CD8-positive, alpha-beta memory T cell (primary cell): ENCODE measurements at regions not wholly inside any gene's neighbourhood (a gene's known extent, or its start where the extent isn't known, plus 50 kb on each side); places are given as distances from the start of the nearest gene placed in this dataset.

Source experiments
- CTCF ChIA-PET: fragments of 350-600 bp; sonication (Branson Sonifier 250); formaldehyde crosslinking; loops from one replicate; lab custom pipeline; 2021; ENCODE audit warnings: antibody characterized with exemption; lab: Charles Lee
- POLR2A ChIA-PET: fragments of 350-600 bp; sonication (Branson Sonifier 250); formaldehyde crosslinking; loops from one replicate; lab custom pipeline; 2021; ENCODE audit warnings: antibody characterized with exemption; lab: Charles Lee
- DNase-seq, 5 donors: peaks; one replicate each; pipeline versions ENCODE4 v3.0.0 to v3.0.0-alpha.2; 2020 to 2022; ENCODE audit warnings: mixed read lengths in 1 of 5
- H3K27ac ChIP-seq: one replicate; pipeline ENCODE4 v1.7.0; 2013; ENCODE audit warnings: low read depth, mild to moderate bottlenecking, low read length, moderate library complexity
- H3K27me3 ChIP-seq: 2 replicates; pipeline ENCODE4 v1.7.0; 2013; ENCODE audit warnings: low read length, mild to moderate bottlenecking; ENCODE audit not compliant: insufficient read depth, poor library complexity, severe bottlenecking
- H3K36me3 ChIP-seq: 2 replicates; pipeline ENCODE4 v1.7.0; 2013; ENCODE audit warnings: mild to moderate bottlenecking, low read length, moderate library complexity; ENCODE audit not compliant: insufficient read depth
- H3K4me1 ChIP-seq: 2 replicates; pipeline ENCODE4 v1.7.0; 2013; ENCODE audit warnings: mild to moderate bottlenecking, low read length, moderate library complexity; ENCODE audit not compliant: insufficient read depth
- H3K4me3 ChIP-seq: 2 replicates; pipeline ENCODE4 v1.7.0; 2013; ENCODE audit warnings: mild to moderate bottlenecking, low read length
- H3K9me3 ChIP-seq: 2 replicates; pipeline ENCODE4 v1.7.0; 2013; ENCODE audit warnings: mild to moderate bottlenecking, low read length
- H3K27ac Mint-ChIP-seq, 8 donors: one replicate each; pipeline ENCODE4 v1.8.0; 2020 to 2021; ENCODE audit warnings: mixed read lengths in 8 of 8, mild to moderate bottlenecking in 6 of 8, inconsistent platforms in 3 of 8, moderate library complexity in 3 of 8
- H3K27me3 Mint-ChIP-seq, 2 donors: one replicate each; pipeline ENCODE4 v1.8.0; 2020 to 2021; ENCODE audit warnings: mixed read lengths in 2 of 2, mild to moderate bottlenecking in 1 of 2, moderate library complexity in 1 of 2
- H3K36me3 Mint-ChIP-seq, 3 donors: one replicate each; pipeline ENCODE4 v1.8.0; 2020 to 2021; ENCODE audit warnings: mixed read lengths in 3 of 3, inconsistent platforms in 1 of 3, mild to moderate bottlenecking in 1 of 3
- H3K4me1 Mint-ChIP-seq, 3 donors: one replicate each; pipeline ENCODE4 v1.8.0; 2020 to 2021; ENCODE audit warnings: mixed read lengths in 3 of 3, inconsistent platforms in 1 of 3, mild to moderate bottlenecking in 1 of 3
- H3K4me3 Mint-ChIP-seq, 7 donors: one replicate each; pipeline ENCODE4 v1.8.0; 2020 to 2021; ENCODE audit warnings: mixed read lengths in 7 of 7, mild to moderate bottlenecking in 6 of 7, moderate library complexity in 4 of 7, inconsistent platforms in 2 of 7
- H3K9me3 Mint-ChIP-seq, 5 donors: one replicate each; pipeline ENCODE4 v1.8.0; 2020 to 2022; ENCODE audit warnings: mixed read lengths in 5 of 5, mild to moderate bottlenecking in 3 of 5, moderate library complexity in 2 of 5, inconsistent platforms in 1 of 5

DNA sequence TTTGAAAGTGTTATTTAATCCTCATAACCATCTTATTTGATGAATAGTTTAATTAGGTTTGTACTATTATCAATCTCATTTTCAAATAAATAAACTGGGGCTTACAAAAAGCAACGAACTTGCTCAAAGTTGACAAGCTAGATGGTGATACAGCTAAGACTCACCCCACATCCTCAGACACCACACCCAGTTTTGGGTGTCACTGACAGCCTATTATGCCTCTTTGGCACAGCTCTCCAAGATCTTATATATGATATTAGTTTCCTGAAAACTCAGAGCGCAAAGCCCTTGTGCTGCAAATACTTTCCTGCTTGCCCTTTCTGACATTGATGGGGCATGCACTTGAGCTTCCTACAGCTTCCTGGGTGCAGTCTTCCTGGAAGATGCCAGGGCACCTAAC lies 223.4 kb upstream of the GADL1 start:
- Histone ChIP-seq H3K27ac (no peak overlapping the region), H3K4me1 (no peaks in the 10 kb centered on the region), H3K9me3 (no peaks in the 10 kb centered on the region), H3K27me3 (no peaks in the 10 kb centered on the region), H3K36me3 (no peaks in the 10 kb centered on the region), H3K4me3 (no peak overlapping the region)
- DNase-seq, result no peak
- peaks cover 0 to 4% (median 0%) of the 10 kb centered on the region in 5 donors for H3K9me3 Mint-ChIP-seq
- POLR2A ChIA-PET, result no interaction called here
- H3K36me3 Mint-ChIP-seq, result peaks cover 0 to 10% (median 0%) of the 10 kb centered on the region in 3 donors
- no peak overlapping the region for H3K27ac Mint-ChIP-seq
- CTCF ChIA-PET, result no interaction called here
- H3K4me1 Mint-ChIP-seq, result no peaks in the 10 kb centered on the region
- no peaks in the 10 kb centered on the region for H3K27me3 Mint-ChIP-seq
- H3K4me3 Mint-ChIP-seq, result no peak overlapping the region

DNA sequence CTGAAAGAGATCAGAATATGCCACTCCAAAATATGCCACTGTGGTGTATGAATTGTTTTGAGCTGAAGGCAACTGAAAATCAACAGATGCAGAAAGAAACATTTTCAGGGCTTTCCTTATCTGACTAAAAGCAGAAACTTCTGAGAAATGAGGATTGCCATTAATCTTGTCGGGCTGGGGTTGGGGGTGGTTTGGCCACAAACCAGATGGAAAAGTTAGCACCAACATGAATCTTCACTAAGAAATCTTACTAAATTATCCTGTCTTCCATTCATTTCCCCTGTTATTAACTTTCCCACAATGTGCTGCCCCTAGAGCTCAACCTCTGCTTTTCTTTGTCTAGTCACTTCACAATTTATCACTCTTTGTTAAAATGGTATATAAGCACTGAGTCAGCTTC lies 229.9 kb upstream of the GADL1 start:
- Mint-ChIP-seq H3K4me3 (no peak overlapping the region), H3K36me3 (peaks cover 2 to 15% (median 2%) of the 10 kb centered on the region in 3 donors), H3K4me1 (no peaks in the 10 kb centered on the region), H3K9me3 (peaks cover 5 to 12% (median 11%) of the 10 kb centered on the region in 5 donors), H3K27ac (no peak overlapping the region), H3K27me3 (peaks cover 0 to 6% of the 10 kb centered on the region in 2 donors)
- ChIA-PET POLR2A (no interaction called here), CTCF (no interaction called here)
- no peaks in the 10 kb centered on the region for H3K9me3 ChIP-seq
- H3K27ac ChIP-seq, result no peak overlapping the region
- DNase-seq, result no peak
- H3K27me3 ChIP-seq, result no peaks in the 10 kb centered on the region
- H3K4me3 ChIP-seq, result no peak overlapping the region
- H3K4me1 ChIP-seq, result no peaks in the 10 kb centered on the region
- H3K36me3 ChIP-seq, result no peaks in the 10 kb centered on the region

DNA sequence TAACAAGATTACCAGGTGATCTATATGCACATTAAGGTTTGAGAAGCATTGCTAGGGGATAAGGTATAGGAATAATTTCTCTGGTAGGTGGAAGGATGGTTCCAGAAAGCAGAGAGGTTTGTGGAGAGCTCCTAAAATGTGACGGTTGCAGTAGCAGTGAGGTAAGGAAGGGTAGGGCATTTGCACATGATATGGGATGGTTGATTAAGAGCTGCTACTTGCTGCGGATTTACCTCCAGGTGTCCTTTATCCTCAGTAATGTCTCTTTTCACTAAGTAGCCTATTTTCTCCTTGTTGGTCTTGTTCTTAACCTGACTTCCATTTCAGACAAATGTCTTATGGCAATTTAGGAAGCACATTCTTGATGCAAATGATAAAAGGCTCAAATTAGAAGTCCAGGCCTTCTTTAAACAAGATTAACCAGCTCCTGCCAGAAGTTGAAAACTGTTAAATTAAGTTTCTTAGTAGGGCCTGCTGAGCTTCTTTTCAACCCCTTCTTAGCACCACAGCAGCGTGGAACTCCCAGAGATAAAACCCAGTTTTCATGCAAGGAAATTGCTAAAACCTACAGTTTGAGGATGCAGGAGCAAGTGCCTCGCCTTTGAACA lies 231.1 kb upstream of the GADL1 start:
- Histone ChIP-seq H3K4me3 (no peak overlapping the region), H3K27ac (no peak overlapping the region), H3K4me1 (no peaks in the 10 kb centered on the region), H3K9me3 (no peaks in the 10 kb centered on the region), H3K36me3 (no peaks in the 10 kb centered on the region), H3K27me3 (no peaks in the 10 kb centered on the region)
- Mint-ChIP-seq H3K4me1 (no peaks in the 10 kb centered on the region), H3K36me3 (peaks cover 2 to 15% (median 2%) of the 10 kb centered on the region in 3 donors), H3K27ac (no peak overlapping the region), H3K4me3 (no peak overlapping the region), H3K27me3 (peaks cover 0 to 6% of the 10 kb centered on the region in 2 donors), H3K9me3 (peaks cover 5 to 12% (median 11%) of the 10 kb centered on the region in 5 donors)
- ChIA-PET CTCF (no interaction called here), POLR2A (no interaction called here)
- DNase-seq, result no peak

DNA sequence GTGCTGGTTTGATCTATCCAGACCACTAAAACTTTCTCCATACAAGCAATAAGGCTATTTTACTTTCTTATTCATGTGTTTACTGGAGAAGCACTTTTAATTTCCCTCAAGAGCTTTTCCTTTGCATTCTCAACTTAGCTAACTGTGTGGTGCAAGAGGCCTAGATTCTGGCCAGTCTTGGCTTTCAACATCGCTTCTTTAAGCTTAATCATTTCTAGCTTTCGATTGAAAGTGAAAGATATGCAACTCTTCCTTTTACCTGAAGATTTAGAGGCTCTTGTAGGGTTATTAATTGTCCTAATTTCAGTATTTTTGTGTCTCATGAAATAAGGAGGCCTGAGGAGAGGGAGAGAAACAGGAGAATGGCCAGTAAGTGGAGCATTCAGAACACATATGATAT lies 234.8 kb upstream of the GADL1 start:
- DNase-seq, result no peak
- Histone ChIP-seq H3K27me3 (no peaks in the 10 kb centered on the region), H3K36me3 (no peaks in the 10 kb centered on the region), H3K9me3 (no peaks in the 10 kb centered on the region), H3K4me3 (no peak overlapping the region), H3K27ac (no peak overlapping the region), H3K4me1 (no peaks in the 10 kb centered on the region)
- H3K4me3 Mint-ChIP-seq, result no peak overlapping the region
- no peak overlapping the region for H3K27ac Mint-ChIP-seq
- H3K36me3 Mint-ChIP-seq, result peaks cover 0 to 6% (median 2%) of the 10 kb centered on the region in 3 donors
- H3K4me1 Mint-ChIP-seq, result no peaks in the 10 kb centered on the region
- H3K9me3 Mint-ChIP-seq, result peaks cover 5 to 8% (median 5%) of the 10 kb centered on the region in 5 donors
- ChIA-PET CTCF (no interaction called here), POLR2A (no interaction called here)
- peaks cover 0 to 4% of the 10 kb centered on the region in 2 donors for H3K27me3 Mint-ChIP-seq

DNA sequence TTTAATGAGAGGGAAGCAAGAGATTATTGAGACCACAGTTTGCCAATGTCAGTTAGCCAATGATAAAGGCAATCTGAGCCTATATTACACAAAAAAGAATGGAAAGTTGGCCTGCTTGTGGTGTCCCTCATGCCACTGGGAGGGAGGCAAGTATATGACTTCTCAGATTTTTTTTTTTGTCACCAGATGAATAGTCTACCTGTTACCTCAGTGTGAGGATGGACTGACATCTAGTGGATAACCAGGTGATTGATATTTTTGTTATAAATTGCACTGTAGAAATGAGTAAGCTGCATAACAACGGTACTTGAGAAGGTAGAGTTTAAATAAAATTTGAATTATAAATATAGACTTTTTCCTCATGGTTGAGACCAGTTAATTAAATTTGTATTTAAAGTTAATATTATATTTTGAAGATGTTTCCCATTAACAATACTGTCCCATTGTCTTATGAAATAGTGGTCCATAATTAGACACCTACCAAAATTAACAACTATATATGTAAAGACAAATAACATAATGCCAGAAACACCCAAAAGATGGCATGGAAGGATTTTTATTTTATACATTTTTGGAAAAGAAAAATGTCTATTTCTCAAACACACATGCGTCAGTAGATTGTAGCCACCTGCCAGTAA lies 237.8 kb upstream of the GADL1 start:
- H3K4me1 ChIP-seq, result no peaks in the 10 kb centered on the region
- no peaks in the 10 kb centered on the region for H3K9me3 Mint-ChIP-seq
- H3K27me3 Mint-ChIP-seq, result no peaks in the 10 kb centered on the region
- no peaks in the 10 kb centered on the region for H3K27me3 ChIP-seq
- H3K4me1 Mint-ChIP-seq, result no peaks in the 10 kb centered on the region
- no peaks in the 10 kb centered on the region for H3K36me3 ChIP-seq
- H3K4me3 ChIP-seq, result no peak overlapping the region
- H3K27ac Mint-ChIP-seq, result peak overlapping the region in 1 of 8 donors; percentile 51
- H3K9me3 ChIP-seq, result no peaks in the 10 kb centered on the region
- ChIA-PET CTCF (no interaction called here), POLR2A (no interaction called here)
- no peak overlapping the region for H3K4me3 Mint-ChIP-seq
- DNase-seq, result peak in 2 of 5 donors; percentile 22 to 24
- no peaks in the 10 kb centered on the region for H3K36me3 Mint-ChIP-seq
- H3K27ac ChIP-seq, result no peak overlapping the region

DNA sequence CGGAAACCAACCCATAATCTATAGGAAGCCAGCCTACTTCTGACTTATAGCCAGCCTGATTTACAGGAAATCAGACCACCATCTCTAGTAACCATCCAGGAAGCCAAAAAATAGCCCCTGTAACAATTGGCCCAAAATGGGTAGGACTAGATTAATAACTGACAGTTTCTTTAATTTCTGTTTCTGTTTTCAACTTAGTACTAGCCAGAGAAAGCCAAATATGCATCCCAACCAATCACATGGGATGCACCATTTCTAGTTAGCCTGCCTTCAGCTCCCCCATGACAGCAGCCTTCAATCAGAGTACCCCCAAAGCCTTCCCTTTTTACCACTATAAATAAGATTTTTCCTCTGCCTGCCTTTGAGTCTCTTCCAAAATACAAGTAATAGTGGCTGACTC lies 239.1 kb upstream of the GADL1 start:
- H3K9me3 ChIP-seq, result no peaks in the 10 kb centered on the region
- Mint-ChIP-seq H3K4me1 (no peaks in the 10 kb centered on the region), H3K9me3 (no peaks in the 10 kb centered on the region), H3K4me3 (no peak overlapping the region), H3K27me3 (peaks cover 0 to 4% of the 10 kb centered on the region in 2 donors), H3K27ac (peak overlapping the region in 1 of 8 donors; percentile 19), H3K36me3 (no peaks in the 10 kb centered on the region)
- H3K27ac ChIP-seq, result no peak overlapping the region
- DNase-seq, result no peak
- CTCF ChIA-PET, result interaction anchor here (1.2 kb wide), 1 partner anchor 383 kb away, joined by 3 read pairs; no protein-coding TSS in a partner anchor
- no peaks in the 10 kb centered on the region for H3K27me3 ChIP-seq
- POLR2A ChIA-PET, result no interaction called here
- no peaks in the 10 kb centered on the region for H3K36me3 ChIP-seq
- H3K4me3 ChIP-seq, result no peak overlapping the region
- H3K4me1 ChIP-seq, result no peaks in the 10 kb centered on the region

DNA sequence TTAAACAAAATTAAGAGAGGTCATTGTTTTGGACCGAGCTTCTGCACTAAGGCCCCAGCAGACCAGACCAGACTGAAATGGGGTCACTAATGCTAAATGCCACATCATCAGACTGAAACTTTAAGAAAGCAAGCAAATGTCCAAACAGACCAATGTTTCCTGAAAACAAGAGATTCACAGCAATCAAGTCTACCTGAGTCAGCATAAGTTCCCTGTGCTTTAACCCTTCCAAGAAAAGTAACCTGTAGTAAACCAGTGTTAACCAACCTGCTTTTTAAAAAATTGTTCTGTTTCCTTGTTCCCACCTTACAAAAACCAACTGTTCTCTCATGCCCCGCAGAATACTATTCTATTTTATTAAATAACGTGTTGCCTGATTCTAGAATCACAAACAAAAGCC lies 241.1 kb upstream of the GADL1 start:
- ChIA-PET CTCF (no interaction called here), POLR2A (no interaction called here)
- Mint-ChIP-seq H3K36me3 (no peaks in the 10 kb centered on the region), H3K9me3 (no peaks in the 10 kb centered on the region), H3K27me3 (peaks cover 2 to 4% of the 10 kb centered on the region in 2 donors), H3K4me1 (no peaks in the 10 kb centered on the region), H3K4me3 (no peak overlapping the region), H3K27ac (no peak overlapping the region)
- Histone ChIP-seq H3K4me1 (no peaks in the 10 kb centered on the region), H3K27me3 (no peaks in the 10 kb centered on the region), H3K36me3 (no peaks in the 10 kb centered on the region), H3K9me3 (no peaks in the 10 kb centered on the region), H3K27ac (no peak overlapping the region), H3K4me3 (no peak overlapping the region)
- DNase-seq, result no peak

DNA sequence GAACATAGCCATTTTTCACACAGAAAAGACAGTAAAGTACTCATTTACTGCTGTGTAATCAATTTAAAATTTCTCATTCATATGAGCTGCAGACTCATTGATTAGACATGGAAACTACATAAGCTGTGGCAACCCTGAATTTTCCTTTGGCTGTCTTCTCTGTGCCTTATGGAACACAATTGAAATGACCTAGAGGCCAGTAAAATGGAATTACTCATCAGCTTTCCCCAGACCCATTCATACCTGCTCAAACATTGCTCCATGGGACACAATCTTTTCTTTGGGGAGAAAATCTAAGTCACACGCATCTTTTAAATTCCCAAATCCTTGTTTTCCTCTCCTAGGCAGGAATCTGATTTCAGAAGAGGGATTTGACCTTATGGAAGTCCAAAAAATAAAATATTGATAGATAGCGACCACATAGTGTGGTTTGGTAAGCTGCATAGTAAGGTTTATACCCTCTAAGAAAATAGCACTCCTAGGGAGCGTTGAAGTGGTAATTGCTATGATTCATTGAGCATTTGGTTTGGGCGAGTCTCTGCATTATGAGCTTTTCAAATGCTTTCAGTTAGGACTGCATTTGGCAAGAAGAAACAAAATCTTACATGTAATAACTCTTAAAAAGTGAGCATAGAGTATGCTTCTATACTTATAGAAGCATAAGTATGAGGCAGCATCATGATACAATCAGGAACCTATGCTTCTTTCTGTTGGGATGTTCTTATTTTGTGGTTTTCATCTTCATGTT lies 243.4 kb upstream of the GADL1 start:
- Histone ChIP-seq H3K4me3 (no peak overlapping the region), H3K9me3 (no peaks in the 10 kb centered on the region), H3K27me3 (no peaks in the 10 kb centered on the region), H3K27ac (no peak overlapping the region), H3K36me3 (no peaks in the 10 kb centered on the region), H3K4me1 (no peaks in the 10 kb centered on the region)
- CTCF ChIA-PET, result interaction anchor here (1.6 kb wide), 1 partner anchor 12 kb away, joined by 5 read pairs; no protein-coding TSS in a partner anchor
- POLR2A ChIA-PET, result no interaction called here
- no peaks in the 10 kb centered on the region for H3K9me3 Mint-ChIP-seq
- DNase-seq, result no peak
- no peak overlapping the region for H3K27ac Mint-ChIP-seq
- H3K27me3 Mint-ChIP-seq, result peaks cover 2 to 4% of the 10 kb centered on the region in 2 donors
- no peaks in the 10 kb centered on the region for H3K36me3 Mint-ChIP-seq
- no peaks in the 10 kb centered on the region for H3K4me1 Mint-ChIP-seq
- no peak overlapping the region for H3K4me3 Mint-ChIP-seq
